ENCODE measurements at regions not wholly inside any gene's neighbourhood (a gene's known extent, or its start where the extent isn't known, plus 50 kb on each side); places are given as distances from the start of the nearest gene placed in this dataset.

- no peak for DNase-seq
- peaks cover 0 to 5% of the 10 kb centered on the region in 2 experiments; a peak in 1 of 4 replicates for H3K4me1 ChIP-seq (ENCODE audit: control insufficient read depth in 1 of 2, insufficient read depth in 2 of 2, low read depth in 1 of 2, low read length in 1 of 2)
- no peaks in the 10 kb centered on the region for H3K79me2 ChIP-seq (ENCODE audit: insufficient read depth)
- H3K27me3 ChIP-seq (ENCODE audit: insufficient read depth): no peaks in the 10 kb centered on the region
- no peaks in the 10 kb centered on the region for H4K20me1 ChIP-seq (ENCODE audit: insufficient read depth)
- H3K9me3 ChIP-seq: no peaks in the 10 kb centered on the region
- H3F3A ChIP-seq (replicated peaks; ENCODE audit: insufficient read depth): no peaks in the 10 kb centered on the region
- no peaks in the 10 kb centered on the region for H3K9me2 ChIP-seq
- ChIA-PET CTCF (no interaction called here), POLR2A (no interaction called here)
- no peak overlapping the region for H3K4me2 ChIP-seq
- no peak overlapping the region for H3K4me3 ChIP-seq (ENCODE audit: low read depth in 2 of 2, low read length in 1 of 2)
- no peak overlapping the region for H3K27ac ChIP-seq (ENCODE audit: low read depth in 2 of 2, low read length in 1 of 2)
- H2AFZ ChIP-seq (ENCODE audit: low read depth): no peak overlapping the region
- TF ChIP-seq NRF1 (IDR thresholded peaks at IDR 0.05; ENCODE audit: low read depth, low read length) (no peak), GABPA (IDR thresholded peaks at IDR 0.05; ENCODE audit: low read depth) (no peak), PBX3 (IDR thresholded peaks at IDR 0.05) (no peak), GATA2 (CRISPR knock-in tag; IDR thresholded peaks at IDR 0.05) (no peak), EZH2phosphoT487 (IDR thresholded peaks at IDR 0.05; ENCODE audit: borderline replicate concordance, low read depth) (no peak), TAF1 (IDR thresholded peaks at IDR 0.05; ENCODE audit: borderline replicate concordance, low read depth, low read length) (no peak), IRF3 (IDR thresholded peaks at IDR 0.05; ENCODE audit: low read depth, low read length) (no peak), TCF12 (IDR thresholded peaks at IDR 0.05) (no peak), MXI1 (IDR thresholded peaks at IDR 0.05; ENCODE audit: low read depth, low read length) (no peak), FOXJ3 (CRISPR knock-in tag; IDR thresholded peaks at IDR 0.05) (no peak), POLR2AphosphoS5 (IDR thresholded peaks at IDR 0.05; ENCODE audit: low read depth, low read length) (no peak), NFIC (IDR thresholded peaks at IDR 0.05; ENCODE audit: borderline replicate concordance) (no peak), USF2 (IDR thresholded peaks at IDR 0.05; ENCODE audit: borderline replicate concordance, low read depth, low read length) (no peak), SMC3 (IDR thresholded peaks at IDR 0.05; ENCODE audit: low read depth, low read length) (no peak), CTCF (IDR thresholded peaks at IDR 0.05) (no peak), USF1 (IDR thresholded peaks at IDR 0.05; ENCODE audit: borderline replicate concordance, low read depth) (no peak), FOSL2 (IDR thresholded peaks at IDR 0.05; ENCODE audit: borderline replicate concordance, low read depth) (no peak), CHD2 (IDR thresholded peaks at IDR 0.05; ENCODE audit: low read length, partially characterized antibody) (no peak), RXRA (IDR thresholded peaks at IDR 0.05; ENCODE audit: borderline replicate concordance, low read depth) (no peak)
- no peaks in the 10 kb centered on the region for H3K36me3 ChIP-seq (replicated peaks in 1 of 2; ENCODE audit: control insufficient read depth in 1 of 2, insufficient read depth in 2 of 2, low read length in 1 of 2)
- no peak overlapping the region for H3K9ac ChIP-seq
- 38% methylated on average over 1 of the region's 1 CpG for WGBS (ENCODE audit: low lambda C conversion rate)
Measured at GRCh38 chr14:48723841-48724495, 862.2 kb downstream of the RPS29 start.

Data from SK-N-SH (cell line).